ENCODE measurements at regions not wholly inside any gene's neighbourhood (a gene's known extent, or its start where the extent isn't known, plus 50 kb on each side); places are given as distances from the start of the nearest gene placed in this dataset.
"Not testable (repeated sequence)": the region's sequence is repeated elsewhere in the genome, so short reads cannot be mapped to it uniquely, and the experiment has no call there.

- H3K4me3 Mint-ChIP-seq, result no peak overlapping the region
- H3K36me3 Mint-ChIP-seq (ENCODE audit: low read depth), result no peaks in the 10 kb centered on the region
- peaks cover 5% of the 10 kb centered on the region for H3K9me3 Mint-ChIP-seq
- TF ChIP-seq, protein P1, sequence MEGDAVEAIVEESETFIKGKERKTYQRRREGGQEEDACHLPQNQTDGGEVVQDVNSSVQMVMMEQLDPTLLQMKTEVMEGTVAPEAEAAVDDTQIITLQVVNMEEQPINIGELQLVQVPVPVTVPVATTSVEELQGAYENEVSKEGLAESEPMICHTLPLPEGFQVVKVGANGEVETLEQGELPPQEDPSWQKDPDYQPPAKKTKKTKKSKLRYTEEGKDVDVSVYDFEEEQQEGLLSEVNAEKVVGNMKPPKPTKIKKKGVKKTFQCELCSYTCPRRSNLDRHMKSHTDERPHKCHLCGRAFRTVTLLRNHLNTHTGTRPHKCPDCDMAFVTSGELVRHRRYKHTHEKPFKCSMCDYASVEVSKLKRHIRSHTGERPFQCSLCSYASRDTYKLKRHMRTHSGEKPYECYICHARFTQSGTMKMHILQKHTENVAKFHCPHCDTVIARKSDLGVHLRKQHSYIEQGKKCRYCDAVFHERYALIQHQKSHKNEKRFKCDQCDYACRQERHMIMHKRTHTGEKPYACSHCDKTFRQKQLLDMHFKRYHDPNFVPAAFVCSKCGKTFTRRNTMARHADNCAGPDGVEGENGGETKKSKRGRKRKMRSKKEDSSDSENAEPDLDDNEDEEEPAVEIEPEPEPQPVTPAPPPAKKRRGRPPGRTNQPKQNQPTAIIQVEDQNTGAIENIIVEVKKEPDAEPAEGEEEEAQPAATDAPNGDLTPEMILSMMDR (IDR thresholded peaks at IDR 0.05), result no peak
- no peaks in the 10 kb centered on the region for H3K4me1 Mint-ChIP-seq
- no peak for DNase-seq
- peaks cover 27% of the 10 kb centered on the region for H3K27me3 Mint-ChIP-seq (ENCODE audit: low read depth, poor library complexity)
- no peak overlapping the region for H3K27ac Mint-ChIP-seq
Measured at GRCh38 chr1:233500106-233500505, 113.8 kb upstream of the KCNK1 start.

GRCh38 chr1:233503366-233503954 lies 110.4 kb upstream of the KCNK1 start:
- Mint-ChIP-seq H3K4me3 (no peak overlapping the region), H3K4me1 (no peaks in the 10 kb centered on the region), H3K27me3 (ENCODE audit: low read depth, poor library complexity) (peaks cover 29% of the 10 kb centered on the region), H3K27ac (no peak overlapping the region), H3K36me3 (ENCODE audit: low read depth) (no peaks in the 10 kb centered on the region), H3K9me3 (peaks cover 10% of the 10 kb centered on the region)
- TF ChIP-seq, protein P1 (IDR thresholded peaks at IDR 0.05), result no peak
- DNase-seq, result no peak

DNA sequence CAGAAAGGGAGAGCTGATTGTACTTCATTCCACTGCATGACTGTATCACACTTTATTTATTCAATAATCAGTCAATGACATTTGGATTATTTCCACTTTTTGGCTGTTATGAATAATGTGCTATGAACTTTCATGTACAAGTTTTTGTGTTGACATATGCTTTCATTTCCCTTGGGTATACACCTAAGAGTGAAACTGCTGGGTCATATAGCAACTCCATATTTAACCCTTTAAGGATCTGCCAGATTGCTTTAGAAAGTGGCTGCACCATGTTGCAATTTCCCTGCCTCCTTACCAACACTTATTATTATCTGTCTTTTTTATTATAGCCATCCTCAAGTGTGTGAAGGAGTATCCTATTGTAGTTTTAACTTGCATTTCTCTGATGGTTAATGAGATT lies 108.8 kb upstream of the KCNK1 start:
- Mint-ChIP-seq H3K4me1 (peaks cover 5% of the 10 kb centered on the region), H3K27ac (no peak overlapping the region), H3K4me3 (no peak overlapping the region), H3K27me3 (ENCODE audit: low read depth, poor library complexity) (peaks cover 23% of the 10 kb centered on the region), H3K36me3 (ENCODE audit: low read depth) (no peaks in the 10 kb centered on the region), H3K9me3 (peaks cover 10% of the 10 kb centered on the region)
- TF ChIP-seq, protein P1 (IDR thresholded peaks at IDR 0.05), result no peak
- DNase-seq, result no peak

DNA sequence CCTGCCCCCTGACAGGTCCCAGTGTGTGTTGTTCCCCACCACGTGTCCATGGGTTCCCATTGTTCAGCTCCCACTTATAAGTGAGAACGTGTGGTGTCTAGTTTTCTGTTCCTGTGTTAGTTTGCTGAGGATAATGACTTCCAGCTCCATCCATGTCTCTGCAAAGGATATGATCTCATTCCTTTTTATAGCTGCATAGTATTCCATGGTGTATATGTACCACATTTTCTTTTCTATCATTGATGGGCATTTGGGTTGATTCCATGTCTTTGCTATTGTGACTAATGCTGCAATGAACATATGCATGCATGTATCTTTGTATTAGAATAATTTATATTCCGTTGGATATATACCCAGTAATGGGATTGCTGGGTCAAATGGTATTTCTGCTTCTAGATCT lies 108.0 kb upstream of the KCNK1 start:
- H3K27me3 Mint-ChIP-seq (ENCODE audit: low read depth, poor library complexity), result peaks cover 18% of the 10 kb centered on the region
- H3K36me3 Mint-ChIP-seq (ENCODE audit: low read depth); H3K27ac Mint-ChIP-seq; H3K4me1 Mint-ChIP-seq; DNase-seq; H3K4me3 Mint-ChIP-seq; H3K9me3 Mint-ChIP-seq: not testable (repeated sequence)

- Mint-ChIP-seq H3K27ac (no peak overlapping the region), H3K27me3 (ENCODE audit: low read depth, poor library complexity) (peaks cover 9% of the 10 kb centered on the region), H3K9me3 (peaks cover 10% of the 10 kb centered on the region), H3K36me3 (ENCODE audit: low read depth) (no peaks in the 10 kb centered on the region), H3K4me1 (peaks cover 5% of the 10 kb centered on the region), H3K4me3 (no peak overlapping the region)
- TF ChIP-seq, protein P1 (IDR thresholded peaks at IDR 0.05), result no peak
- DNase-seq, result no peak
Measured at GRCh38 chr1:233509526-233509925, 104.4 kb upstream of the KCNK1 start.

- Mint-ChIP-seq H3K4me1 (peaks cover 5% of the 10 kb centered on the region), H3K27me3 (ENCODE audit: low read depth, poor library complexity) (peaks cover 4% of the 10 kb centered on the region), H3K9me3 (no peaks in the 10 kb centered on the region), H3K4me3 (no peak overlapping the region), H3K36me3 (ENCODE audit: low read depth) (no peaks in the 10 kb centered on the region), H3K27ac (no peak overlapping the region)
- no peak for DNase-seq
- TF ChIP-seq, protein P1 (IDR thresholded peaks at IDR 0.05), result no peak
Measured at GRCh38 chr1:233512538-233512937, 101.4 kb upstream of the KCNK1 start.

Measured in nephron progenitor cell (in vitro differentiated cells).